Inflammatory macrophage treated with lipopolysaccharide for 1 hour (primary cell): ENCODE measurements at regions not wholly inside any gene's neighbourhood (a gene's known extent, or its start where the extent isn't known, plus 50 kb on each side); places are given as distances from the start of the nearest gene placed in this dataset.

Source experiments
- DNase-seq, 2 donors: peaks; one replicate each; pipeline ENCODE4 v3.0.0-alpha.2; 2020 to 2022

DNA sequence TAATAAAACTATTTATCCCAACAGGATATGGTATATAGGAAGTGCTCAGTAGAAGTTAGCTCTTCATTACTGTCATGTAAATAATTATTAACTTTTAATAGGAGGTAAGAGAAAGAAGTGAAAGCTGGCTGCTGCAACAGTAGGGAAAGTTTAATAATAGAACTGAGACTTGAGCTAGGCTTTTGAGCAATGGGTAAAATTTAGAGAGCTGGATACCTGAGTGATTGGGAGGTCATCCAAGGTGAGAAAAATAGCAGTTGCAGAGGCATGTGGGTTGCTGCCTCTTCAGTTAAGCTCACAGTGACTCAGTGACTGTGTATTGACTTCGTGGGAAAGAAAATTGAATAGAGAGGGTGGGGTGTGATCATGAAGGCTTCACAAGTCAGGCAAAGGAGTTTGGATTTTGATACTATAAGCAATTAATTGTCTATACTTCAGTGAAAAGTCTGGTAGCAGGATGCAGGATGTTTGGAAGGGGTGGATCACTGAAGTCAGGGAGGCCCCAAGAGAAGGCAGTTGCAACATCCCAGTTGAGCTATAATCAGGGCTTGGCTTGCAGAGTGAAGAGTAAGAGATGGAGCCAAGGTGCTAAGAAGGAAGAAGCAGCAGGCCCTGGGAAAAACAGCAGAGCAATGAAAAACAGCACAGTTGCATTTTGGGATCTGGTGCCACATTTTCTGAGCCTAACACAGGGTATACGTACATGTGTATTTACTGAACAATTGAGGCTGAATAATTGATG is 172.0 kb upstream of the FRMD6 start:
- no peak for DNase-seq

DNA sequence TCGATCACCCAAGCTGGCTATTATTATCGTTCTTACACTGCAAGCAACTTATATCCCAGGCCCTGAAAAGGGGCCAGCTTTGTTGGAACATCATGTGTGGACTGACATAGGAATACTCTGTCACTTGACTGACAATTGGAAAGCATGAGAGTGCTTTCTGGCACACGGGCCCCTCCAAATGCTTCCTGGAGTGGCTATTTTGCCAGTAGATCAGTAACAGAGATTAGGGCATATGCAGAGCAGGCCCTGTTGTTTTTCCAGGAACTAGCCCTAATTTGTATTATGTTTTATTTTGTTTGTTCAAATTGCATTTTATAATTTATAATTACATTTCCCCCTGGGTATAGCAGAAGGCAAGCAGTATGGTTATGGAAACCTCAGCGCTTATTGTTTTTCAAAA is 170.1 kb upstream of the FRMD6 start:
- no peak for DNase-seq

DNA sequence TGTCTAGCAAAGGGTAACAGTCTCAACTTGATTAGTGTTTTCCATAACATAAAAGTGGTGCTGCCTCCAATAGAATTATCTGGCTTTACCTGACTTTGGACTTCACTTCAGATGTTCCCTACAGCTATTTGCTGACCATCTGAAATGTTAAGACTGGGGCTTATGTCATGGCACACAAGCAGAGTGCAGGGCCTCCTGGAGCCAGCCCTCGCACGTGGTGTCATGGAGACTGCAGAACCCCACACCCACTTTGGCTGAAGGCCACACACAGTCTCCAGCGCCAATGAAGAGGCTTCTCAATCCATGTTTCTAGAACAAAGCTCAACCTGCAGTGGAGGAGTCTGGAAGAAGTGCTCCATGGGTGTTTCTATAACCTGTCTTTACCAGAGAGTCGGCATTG is 169.6 kb upstream of the FRMD6 start:
- no peak for DNase-seq

DNA sequence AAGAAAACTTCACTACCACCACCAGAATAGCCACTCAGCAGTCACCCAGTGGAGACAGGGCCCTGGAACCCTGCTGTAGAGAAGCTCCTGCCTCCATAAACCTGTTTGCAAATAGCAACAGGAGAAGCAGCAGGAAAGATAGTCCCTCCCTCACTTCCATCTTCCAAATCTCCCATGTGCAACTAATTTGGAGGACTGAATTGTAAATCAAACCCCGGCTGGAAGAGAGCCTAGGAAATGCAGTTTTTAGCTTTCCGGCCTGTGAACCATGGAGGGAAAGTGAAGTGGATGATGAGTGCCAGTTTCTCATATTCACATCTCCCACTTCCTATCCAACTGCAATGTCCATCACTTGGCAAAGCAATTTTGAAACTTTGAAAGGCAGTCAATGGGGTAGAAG is 167.2 kb upstream of the FRMD6 start:
- no peak for DNase-seq

DNA sequence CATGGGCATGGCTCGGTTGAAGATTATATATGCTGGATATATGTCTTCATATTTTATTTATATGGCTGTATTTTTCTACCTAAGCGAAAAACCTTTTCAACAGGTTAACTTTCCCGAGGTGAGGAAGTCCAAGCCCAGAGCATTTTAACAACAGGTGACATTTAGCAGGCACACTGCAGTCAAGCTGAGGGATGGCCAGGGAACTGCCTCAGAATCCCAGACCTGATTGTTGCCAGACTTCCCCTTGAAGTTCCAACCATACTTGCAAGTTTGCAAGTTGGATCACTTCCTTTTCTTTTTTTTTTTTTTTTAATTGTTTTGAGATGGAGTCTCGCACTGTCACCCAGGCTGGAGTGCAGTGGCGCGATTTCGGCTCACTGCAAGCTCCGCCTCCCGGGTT is 166.0 kb upstream of the FRMD6 start:
- DNase-seq, result no peak

DNA sequence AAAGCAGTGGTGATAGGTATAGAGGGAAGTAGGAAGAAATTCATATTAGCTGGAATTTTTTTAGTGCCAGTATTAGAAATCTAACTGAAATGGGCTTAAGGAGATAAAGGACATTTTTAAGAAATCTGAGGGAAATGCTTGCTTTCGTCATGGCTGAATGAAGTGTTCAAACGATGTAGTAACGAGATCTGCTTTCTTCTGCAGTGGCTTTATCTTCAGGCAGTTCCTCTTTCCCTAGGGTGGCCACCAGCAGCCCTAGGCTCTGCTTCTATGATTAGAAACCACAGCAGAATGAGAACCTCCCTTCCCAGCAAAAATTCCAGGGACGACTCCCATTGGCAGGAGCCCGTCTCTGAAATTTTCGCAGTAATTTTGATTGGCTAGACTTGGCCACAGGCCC is 163.9 kb upstream of the FRMD6 start:
- no peak for DNase-seq

DNA sequence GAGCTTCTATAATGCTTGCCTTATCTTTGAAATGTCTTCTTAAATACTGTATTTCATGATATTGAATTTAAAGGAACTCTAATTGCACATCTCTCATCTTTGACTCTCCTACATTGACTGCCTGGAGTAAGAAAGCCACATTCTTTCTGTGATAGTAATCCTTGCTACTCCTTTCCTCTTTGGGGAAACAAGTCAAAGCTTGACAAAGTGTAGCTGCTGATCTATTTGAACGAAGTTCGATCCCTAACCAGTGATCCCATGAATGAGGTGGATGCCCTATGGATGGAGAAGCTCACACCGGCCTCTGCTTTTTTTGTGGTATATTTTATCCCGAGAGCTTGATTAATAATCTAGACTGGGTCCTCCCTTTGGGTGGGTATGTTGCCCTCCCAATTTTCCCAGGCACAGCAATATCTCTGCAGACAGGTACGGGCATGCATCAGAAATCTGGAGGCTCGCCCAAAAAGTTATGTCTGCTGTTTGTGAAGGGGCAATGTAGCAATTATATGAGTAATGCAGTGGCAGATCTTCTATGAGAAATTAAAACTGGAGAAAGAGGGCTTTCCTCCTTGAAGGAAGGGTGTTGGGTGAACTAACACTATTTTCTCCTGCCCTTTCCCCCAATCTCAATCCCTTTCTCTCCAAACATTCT is 163.0 kb upstream of the FRMD6 start:
- DNase-seq, result no peak

DNA sequence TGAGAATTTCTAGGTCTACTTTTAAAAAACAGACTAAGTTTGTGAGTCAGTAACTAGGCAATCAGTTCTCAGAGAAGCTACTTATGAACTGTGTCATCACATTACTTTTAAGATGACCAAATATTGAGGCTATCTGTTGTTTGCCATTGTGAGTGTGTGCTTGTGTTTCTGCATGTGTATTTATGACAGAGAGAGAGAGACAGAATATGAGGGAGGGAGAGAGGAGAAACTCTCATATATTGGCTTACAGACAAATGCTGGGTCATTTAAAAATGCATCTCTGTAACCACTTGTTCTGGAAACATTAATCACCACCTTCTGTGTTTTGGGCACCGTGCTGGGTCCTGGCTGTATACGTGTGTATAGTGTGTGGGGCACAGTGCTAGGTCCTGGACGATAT is 161.5 kb upstream of the FRMD6 start:
- no peak for DNase-seq

DNA sequence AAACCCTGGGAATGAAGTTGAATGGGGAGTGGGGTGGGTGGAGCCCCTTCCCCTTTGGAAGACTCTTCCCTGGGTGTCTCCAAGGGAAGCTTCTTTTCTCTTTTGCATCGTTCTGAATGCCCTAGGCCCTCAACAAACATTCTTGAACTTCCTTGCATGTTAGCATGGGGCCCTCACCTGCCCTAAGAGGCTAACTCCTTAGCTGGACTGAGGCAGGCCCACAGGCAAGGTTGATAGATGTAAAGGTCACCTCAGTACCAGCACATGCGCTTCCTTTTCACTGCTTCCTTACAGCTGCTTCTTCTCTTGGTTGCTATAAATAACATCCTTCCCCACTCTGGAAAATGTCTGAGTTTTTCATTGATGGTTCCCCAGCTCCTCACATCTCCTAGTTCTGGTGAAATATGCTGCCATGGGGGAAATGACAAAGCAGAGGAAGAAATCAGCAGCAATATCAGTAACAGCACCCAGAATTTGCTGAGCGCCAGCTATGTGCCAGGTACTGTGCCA is 160.6 kb upstream of the FRMD6 start:
- no peak for DNase-seq

DNA sequence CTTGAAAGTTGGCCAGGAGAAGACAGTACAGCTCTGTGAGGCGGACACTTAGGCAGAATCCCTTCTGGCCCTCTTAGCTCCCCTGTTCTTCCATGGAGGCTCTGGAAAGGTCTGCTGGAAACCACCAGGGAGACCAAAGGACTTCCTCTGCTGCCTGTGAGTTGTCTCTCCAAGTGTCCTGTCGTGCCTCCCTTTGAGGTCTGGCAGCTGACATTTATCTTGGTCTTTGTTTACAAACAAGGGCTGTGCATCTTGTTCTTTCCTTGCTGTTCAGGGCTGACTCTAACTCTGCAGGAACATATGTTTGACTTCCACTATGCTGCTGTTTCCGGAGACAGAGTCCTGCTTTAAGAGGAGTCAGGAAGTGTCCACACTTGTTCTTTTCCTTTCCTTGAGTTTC is 159.9 kb upstream of the FRMD6 start:
- no peak for DNase-seq

DNA sequence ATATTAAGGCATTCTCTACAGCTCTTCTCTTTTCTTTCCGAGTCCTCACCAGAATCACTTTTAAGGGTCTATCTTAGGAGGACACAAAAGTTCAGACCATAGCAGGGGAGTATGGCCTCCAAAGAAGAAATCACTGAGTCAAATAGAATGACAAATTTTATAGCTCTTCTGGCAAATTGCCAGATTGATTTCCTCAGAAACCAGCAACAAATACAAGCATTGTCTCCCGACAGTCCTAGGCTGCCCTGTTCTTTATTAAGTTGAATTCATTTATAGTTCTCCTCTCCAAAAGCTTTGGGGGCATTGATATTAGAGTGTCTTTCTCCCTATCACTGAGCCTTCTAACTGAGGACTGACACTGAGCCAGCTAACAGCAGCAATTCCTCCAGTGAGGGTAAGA is 156.4 kb upstream of the FRMD6 start:
- DNase-seq, result no peak

DNA sequence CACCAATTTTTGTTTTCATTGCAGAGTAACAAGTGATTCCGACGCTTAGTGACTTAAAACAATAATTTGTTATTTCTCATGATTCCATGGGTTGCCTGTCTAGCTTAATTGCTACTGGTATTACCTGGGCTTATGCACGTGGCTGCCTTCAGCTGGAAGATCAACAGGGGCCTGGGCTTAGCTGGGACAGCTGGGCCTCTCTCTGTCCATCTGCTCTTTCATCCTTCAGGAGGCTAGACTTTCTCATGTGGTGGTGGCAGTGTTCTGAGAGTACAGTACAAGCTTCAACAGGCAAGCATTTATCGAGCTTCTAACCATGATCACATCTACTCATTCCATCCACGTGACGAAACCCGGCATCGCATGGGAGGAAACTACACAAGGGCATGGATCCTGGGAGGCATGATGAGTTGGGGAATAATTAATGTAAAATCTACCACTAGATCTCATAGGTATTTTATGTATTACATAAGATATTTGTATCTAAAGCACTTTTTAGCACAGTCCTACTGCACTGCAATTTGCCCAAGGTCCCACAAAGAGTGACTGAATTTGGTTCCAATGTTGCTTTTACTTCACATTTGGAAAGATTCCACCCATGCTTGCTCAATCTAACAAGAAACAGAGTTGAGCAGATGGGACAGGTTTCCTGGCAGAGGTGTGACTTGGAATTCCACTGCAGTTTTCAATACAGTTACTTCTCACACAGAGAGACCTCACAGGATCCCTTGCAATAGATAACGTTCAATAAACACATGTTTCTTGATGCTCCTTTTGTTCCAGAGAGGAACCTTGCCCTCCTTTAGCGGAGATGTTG is 153.1 kb upstream of the FRMD6 start:
- no peak for DNase-seq

DNA sequence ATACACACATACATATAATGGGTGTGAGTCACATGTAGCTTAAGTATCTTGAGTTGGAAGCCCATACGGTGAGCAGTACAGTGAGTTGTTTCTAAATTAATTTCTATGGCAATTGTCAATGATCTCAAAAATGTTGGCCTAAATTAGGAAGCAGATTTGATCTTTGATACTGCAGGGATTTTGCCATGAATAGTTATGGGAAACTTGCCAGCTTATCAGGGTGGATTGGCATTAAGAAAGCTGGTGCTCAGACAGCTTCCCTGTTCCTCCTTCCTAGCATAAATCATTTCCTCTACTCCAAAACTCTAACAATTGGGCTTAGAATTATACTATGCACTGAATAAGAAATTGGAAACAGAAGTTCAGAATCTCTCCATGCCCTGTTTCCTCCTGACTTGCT is 150.9 kb upstream of the FRMD6 start:
- DNase-seq, result no peak

DNA sequence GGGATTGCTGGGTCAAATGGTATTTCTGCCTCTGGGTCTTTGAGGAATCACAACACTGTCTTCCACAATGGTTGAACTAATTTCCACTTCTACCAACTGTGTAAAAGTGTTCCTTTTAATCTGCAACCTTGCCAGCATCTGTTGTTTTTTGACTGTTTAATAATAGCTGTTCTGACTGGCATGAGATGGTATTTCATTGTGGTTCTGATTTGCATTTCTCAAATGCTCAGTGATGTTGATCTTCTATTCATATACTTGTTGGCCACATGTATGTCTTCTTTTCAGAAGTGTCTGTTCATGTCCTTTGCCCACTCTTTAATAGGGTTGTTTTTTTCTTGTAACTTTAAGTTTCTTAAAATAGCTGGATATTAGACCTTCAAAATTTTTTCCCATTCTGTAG is 150.0 kb upstream of the FRMD6 start:
- DNase-seq, result no peak

DNA sequence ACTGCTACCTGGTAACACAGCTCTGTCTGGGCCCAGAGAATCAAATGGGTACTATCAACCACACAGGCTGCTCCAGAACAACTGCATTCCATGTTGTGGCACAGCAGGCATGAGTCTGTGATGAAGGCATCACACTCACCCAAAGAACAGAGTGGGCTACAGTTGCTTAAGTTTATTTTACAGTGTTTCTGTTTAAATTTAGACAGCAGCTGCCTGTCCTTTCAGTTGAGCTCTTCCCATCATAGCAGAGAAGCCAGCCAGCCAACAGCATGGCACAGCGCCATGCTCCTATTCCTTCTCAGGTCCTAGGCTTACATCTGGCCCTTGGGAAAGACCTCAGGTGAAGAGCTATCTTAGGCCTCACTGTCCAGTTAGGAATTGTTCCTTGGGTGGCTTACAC is 147.0 kb upstream of the FRMD6 start:
- DNase-seq, result no peak

DNA sequence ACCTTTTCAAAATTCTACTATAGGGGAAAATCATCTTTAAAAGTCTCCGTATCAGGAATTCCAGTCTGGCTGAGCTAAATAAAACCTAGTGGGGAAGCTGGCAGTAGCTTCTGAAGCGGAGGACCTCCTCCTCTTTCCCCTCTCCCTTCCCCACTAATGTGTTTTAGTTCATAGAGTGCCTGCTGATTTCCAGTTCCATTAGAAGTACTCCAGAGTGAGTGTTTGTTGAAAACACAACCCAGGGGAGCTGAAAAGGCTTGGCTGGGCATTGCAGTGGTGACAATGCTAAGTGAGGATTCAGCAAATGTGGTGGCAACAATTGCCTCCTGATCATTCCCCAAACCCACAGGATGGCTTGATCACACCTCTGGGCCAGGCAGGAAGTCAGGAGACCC is 144.2 kb upstream of the FRMD6 start:
- no peak for DNase-seq

DNA sequence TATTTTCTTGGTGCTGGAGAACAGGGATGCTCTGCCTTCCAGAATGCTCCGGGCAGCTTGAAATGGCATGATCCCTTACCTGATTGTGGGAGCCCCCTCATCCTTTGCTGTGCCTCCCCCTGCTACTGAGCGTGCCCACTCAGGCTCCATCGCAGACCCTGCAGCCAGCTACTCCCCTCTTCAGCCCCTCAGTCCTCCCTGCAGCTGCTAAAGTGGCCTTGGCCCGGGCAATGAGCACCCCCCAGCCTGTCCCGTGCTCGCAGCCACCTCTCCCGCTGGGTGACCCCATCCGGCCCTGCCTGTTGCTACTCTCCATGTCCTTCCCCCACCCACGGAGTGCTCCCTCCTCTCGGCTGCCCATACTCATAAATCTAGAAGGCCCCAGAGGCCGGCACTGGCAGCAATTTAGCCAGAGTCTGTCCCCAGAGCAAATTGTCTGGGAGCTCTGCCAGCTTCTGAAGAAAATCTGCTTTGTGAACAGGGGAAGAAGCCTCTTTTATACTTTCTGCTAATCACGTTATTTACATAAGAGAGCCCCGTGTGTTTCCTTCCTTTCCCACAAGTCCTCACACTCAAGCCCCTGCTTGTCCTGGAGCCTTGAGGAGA is 143.7 kb upstream of the FRMD6 start:
- DNase-seq, result no peak

DNA sequence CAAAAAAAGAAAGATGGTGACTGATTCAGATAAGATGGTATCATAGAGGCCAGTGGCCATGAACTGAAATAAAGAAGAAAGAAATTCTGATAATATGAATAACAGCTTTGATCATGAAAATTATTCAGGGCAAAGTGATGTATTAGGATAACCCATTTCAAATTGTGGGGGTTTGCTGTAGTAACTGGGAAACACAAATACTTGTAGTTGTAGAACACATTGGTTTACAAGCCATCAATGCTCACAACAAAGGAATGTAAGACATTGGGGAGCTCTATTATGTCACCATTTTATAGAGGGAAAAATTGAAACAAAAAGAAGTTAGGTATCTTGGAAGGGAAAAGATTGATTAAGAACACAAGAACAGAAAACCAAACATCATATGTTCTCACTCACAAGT is 140.4 kb upstream of the FRMD6 start:
- no peak for DNase-seq

DNA sequence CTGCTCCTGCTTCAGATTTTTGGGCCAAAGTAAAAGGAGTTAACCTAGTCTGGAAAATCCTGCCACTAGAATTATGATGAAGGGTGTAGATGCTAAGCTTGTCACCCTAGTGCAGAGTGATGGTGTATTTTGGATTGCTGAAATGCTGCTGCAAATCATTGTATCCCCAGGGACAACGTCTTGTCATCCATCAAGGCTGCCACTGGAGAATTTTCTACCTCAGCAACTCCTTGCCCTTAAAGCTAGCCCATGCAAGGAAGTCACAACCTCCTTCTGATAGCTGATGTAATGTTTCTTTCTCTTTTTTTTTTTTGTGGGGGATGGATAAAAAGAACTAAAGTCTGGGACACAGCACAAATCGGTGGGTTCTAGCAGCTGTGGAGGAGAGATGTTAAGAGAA is 139.4 kb upstream of the FRMD6 start:
- no peak for DNase-seq

DNA sequence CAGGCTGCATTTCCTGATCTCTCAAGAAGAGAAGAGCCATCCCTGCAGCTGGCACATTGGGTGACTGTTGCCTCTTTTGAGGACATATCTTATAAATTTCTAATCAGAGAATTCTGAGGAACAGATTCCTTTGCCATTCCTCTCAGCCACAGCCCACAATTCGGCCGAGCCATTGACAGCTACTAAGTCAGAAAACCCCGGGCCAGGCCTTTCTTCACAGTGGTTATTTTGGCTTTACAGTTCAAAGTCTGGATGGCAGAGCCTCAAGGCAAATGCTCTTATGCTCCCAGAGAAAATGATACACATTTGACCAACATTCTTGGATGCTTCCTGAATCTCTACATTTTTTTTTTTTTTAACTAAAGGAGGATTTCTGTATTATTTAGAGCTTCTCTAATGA is 138.4 kb upstream of the FRMD6 start:
- no peak for DNase-seq

DNA sequence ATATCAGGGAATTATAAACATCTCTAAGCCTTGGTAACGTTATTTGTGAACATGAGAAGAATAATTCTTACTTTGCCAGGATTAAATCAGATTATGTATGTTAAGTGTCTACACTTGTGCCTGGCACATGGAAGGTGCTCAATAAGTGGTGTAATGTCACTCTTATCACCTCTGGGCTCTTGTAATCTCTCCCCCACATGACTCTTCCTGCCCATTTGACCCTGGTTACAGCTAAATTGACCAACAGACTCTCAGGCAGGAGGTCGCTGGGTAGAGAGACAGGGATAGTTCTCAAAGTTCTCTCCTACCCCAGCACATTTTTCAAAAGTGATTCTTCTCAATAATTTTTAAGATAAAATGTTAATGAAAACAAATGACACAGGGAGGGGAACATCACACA is 137.8 kb upstream of the FRMD6 start:
- DNase-seq, result no peak

DNA sequence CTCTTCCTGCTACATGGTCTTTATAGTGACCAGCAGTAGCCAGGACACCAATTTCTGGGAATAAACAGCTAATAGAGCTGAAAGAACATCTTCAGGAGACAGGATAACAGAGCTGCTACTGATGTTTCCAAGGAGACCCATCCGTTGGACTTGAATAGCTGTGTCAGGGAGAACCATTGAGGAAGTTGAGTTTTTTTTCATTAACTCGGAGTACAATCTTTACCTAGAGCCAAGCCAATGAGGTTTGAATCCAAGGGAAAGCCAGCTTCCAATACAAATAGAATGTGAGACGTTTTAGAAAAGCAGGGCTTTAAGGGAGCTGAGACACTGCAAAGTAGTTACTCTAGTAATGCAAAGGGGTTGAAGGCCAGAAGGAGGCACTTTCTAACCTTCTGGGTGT is 136.1 kb upstream of the FRMD6 start:
- DNase-seq, result no peak

DNA sequence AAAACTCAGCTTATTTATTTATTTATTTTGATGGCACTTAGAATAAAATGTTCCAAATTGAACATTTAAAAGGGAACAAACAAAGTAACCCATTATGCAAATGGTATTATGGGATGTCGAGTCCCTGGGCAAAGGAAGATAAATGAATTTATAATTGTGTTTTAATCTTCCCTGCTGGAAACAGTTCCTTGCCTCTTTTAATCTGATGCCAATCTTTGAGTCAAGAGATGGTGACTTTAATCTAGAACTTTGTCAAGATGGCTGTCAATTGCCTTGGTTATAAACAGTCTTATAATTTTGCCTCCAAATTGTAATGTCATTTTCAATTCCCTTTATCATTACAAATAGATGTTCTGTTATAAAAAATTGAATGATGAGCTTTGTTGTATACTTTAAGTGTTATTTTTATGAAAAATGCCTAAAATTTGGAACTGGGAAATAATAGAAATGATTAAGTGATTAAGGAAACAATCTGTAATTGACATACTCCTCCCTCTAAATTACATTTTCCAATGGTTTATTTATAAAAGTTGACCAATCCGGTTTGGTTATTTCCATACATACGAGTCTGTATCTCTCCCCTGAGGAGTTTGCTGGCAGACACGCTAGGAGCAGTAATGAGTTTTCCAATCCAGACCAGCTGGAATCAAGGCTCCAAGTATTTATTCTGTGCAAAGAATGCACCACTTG is 134.9 kb upstream of the FRMD6 start:
- DNase-seq, result no peak
